H1 (cell line): ENCODE measurements at regions not wholly inside any gene's neighbourhood (a gene's known extent, or its start where the extent isn't known, plus 50 kb on each side); places are given as distances from the start of the nearest gene placed in this dataset.

Source experiments
- CTCF ChIA-PET: fragments of 300-600 bp; sonication (Branson Sonifier 250); formaldehyde crosslinking; loops from one replicate; lab custom pipeline; 2021; ENCODE audit not compliant: partially characterized antibody; lab: Charles Lee
- POLR2A ChIA-PET: fragments of 300-600 bp; sonication (Branson Sonifier 250); formaldehyde crosslinking; loops from one replicate; lab custom pipeline; 2021; ENCODE audit warnings: inconsistent platforms; ENCODE audit not compliant: partially characterized antibody; lab: Charles Lee
- DNase-seq, 2 experiments: peaks; one replicate each; pipeline versions ENCODE4 v3.0.0 to v3.0.0-alpha.2; 2010 to 2022; ENCODE audit warnings: low spot score in 2 of 2, low read depth in 1 of 2, mixed read lengths in 1 of 2
- FAIRE-seq: peaks from 2 replicates; lab custom pipeline; 2011; peaks lifted over from hg19 to GRCh38; lab: Jason Lieb, UNC
- H2AFZ ChIP-seq: 2 replicates; pipeline ENCODE4 v1.8.1; 2012; ENCODE audit warnings: low read length, inconsistent platforms
- H2AK5ac ChIP-seq: 2 replicates; pipeline ENCODE4 v1.6.1; 2013; ENCODE audit warnings: low read depth, low read length
- H2BK120ac ChIP-seq: replicated peaks from 2 replicates; pipeline ENCODE3; 2013; ENCODE audit warnings: low read depth, low read length, inconsistent platforms
- H2BK12ac ChIP-seq: 2 replicates; pipeline ENCODE4 v1.6.1; 2013; ENCODE audit warnings: low read depth, low read length
- H2BK15ac ChIP-seq: 2 replicates; pipeline ENCODE4 v1.6.1; 2013; ENCODE audit warnings: low read length
- H2BK20ac ChIP-seq: 2 replicates; pipeline ENCODE4 v1.6.1; 2013; ENCODE audit warnings: low read length
- H2BK5ac ChIP-seq: 2 replicates; pipeline ENCODE4 v1.6.1; 2013; ENCODE audit warnings: low read depth, low read length
- H3K14ac ChIP-seq: 2 replicates; pipeline ENCODE4 v1.6.1; 2013; ENCODE audit warnings: inconsistent platforms; ENCODE audit not compliant: insufficient read length
- H3K18ac ChIP-seq: 2 replicates; pipeline ENCODE4 v1.6.1; 2013; ENCODE audit warnings: low read length; ENCODE audit errors: extremely low read depth
- H3K23ac ChIP-seq: 2 replicates; pipeline ENCODE4 v1.6.1; 2013; ENCODE audit warnings: inconsistent platforms; ENCODE audit not compliant: insufficient read length
- H3K23me2 ChIP-seq: 2 replicates; pipeline ENCODE4 v1.6.1; 2013; ENCODE audit warnings: low read depth, low read length
- H3K27ac ChIP-seq: 2 replicates; pipeline ENCODE4 v1.6.1; 2011; ENCODE audit warnings: low read depth, low read length, inconsistent platforms
- H3K27me3 ChIP-seq, 4 experiments: replicated peaks in 1 of 4; 1 replicate in 1 of 4; 2 replicates in 3 of 4; pipeline versions ENCODE4 v1.6.1 to v1.8.1; 2011 to 2013; ENCODE audit warnings: low read length in 3 of 4, mild to moderate bottlenecking in 3 of 4, inconsistent platforms in 2 of 4, mixed read lengths in 2 of 4, moderate library complexity in 1 of 4; ENCODE audit not compliant: control insufficient read depth in 3 of 4, insufficient read depth in 3 of 4; ENCODE audit errors: extremely low read depth in 1 of 4
- H3K36me3 ChIP-seq, 4 experiments: 2 replicates each; pipeline versions ENCODE4 v1.6.1 to v1.8.1; 2011 to 2013; ENCODE audit warnings: mild to moderate bottlenecking in 4 of 4, low read length in 3 of 4, moderate library complexity in 2 of 4, control low read depth in 1 of 4, inconsistent platforms in 1 of 4; ENCODE audit not compliant: insufficient read depth in 4 of 4, control insufficient read depth in 2 of 4
- H3K4ac ChIP-seq: replicated peaks from 2 replicates; pipeline ENCODE3; 2013; ENCODE audit warnings: low read length, low read depth, mixed read lengths, inconsistent platforms; ENCODE audit not compliant: insufficient read length
- H3K4me1 ChIP-seq, 4 experiments: replicated peaks in 1 of 4; 1 replicate in 1 of 4; 2 replicates in 3 of 4; pipeline versions ENCODE4 v1.6.1 to v1.8.1; 2011 to 2013; ENCODE audit warnings: low read length in 3 of 4, inconsistent platforms in 2 of 4, mixed read lengths in 1 of 4; ENCODE audit not compliant: insufficient read depth in 4 of 4, control insufficient read depth in 3 of 4
- H3K4me2 ChIP-seq, 2 experiments: 2 replicates each; pipeline versions ENCODE4 v1.6.1 to v1.8.1; 2011 to 2013; ENCODE audit warnings: low read depth in 2 of 2, low read length in 2 of 2, control low read depth in 1 of 2, inconsistent platforms in 1 of 2, mild to moderate bottlenecking in 1 of 2; ENCODE audit not compliant: insufficient read depth in 1 of 2
- H3K4me3 ChIP-seq, 4 experiments: fragments of 200-600, 300-600 bp in 1 of 4; sonication (generic), shearing (Covaris generic), sonication (Bioruptor Twin) in 1 of 4; 2 replicates each; pipeline versions ENCODE4 v1.5.1 to v1.8.1; 2011 to 2016; ENCODE audit warnings: low read length in 4 of 4, low read depth in 3 of 4, control low read depth in 2 of 4, inconsistent platforms in 2 of 4, mild to moderate bottlenecking in 2 of 4, mixed read lengths in 1 of 4, moderate library complexity in 1 of 4; ENCODE audit not compliant: insufficient read depth in 2 of 4; ENCODE audit errors: extremely low read depth in 1 of 4
- H3K56ac ChIP-seq: replicated peaks from 2 replicates; pipeline ENCODE3; 2013; ENCODE audit warnings: low read depth, mild to moderate bottlenecking, mixed read lengths, low read length, inconsistent platforms; ENCODE audit not compliant: insufficient read length
- H3K79me1 ChIP-seq: 2 replicates; pipeline ENCODE4 v1.6.1; 2013; ENCODE audit warnings: low read depth, low read length, control low read depth
- H3K79me2 ChIP-seq, 2 experiments: 2 replicates each; pipeline versions ENCODE4 v1.6.1 to v1.8.1; 2012 to 2013; ENCODE audit warnings: low read length in 2 of 2, mild to moderate bottlenecking in 2 of 2, inconsistent platforms in 1 of 2; ENCODE audit not compliant: insufficient read depth in 2 of 2, control insufficient read depth in 1 of 2
- H3K9ac ChIP-seq, 4 experiments: replicated peaks in 1 of 4; 1 replicate in 1 of 4; 2 replicates in 3 of 4; pipeline versions ENCODE4 v1.6.1 to v1.8.1; 2011 to 2013; ENCODE audit warnings: low read depth in 3 of 4, low read length in 3 of 4, control low read depth in 2 of 4, mild to moderate bottlenecking in 2 of 4, moderate library complexity in 2 of 4, inconsistent platforms in 1 of 4; ENCODE audit errors: extremely low read depth in 1 of 4
- H3K9me3 ChIP-seq, 2 experiments: 2 replicates each; pipeline versions ENCODE4 v1.6.1 to v1.8.1; 2012 to 2013; ENCODE audit warnings: mild to moderate bottlenecking in 2 of 2, moderate library complexity in 2 of 2, control low read depth in 1 of 2, inconsistent platforms in 1 of 2, low read depth in 1 of 2, low read length in 1 of 2, mixed read lengths in 1 of 2; ENCODE audit not compliant: insufficient read depth in 2 of 2
- H4K20me1 ChIP-seq, 2 experiments: replicated peaks in 1 of 2; 2 replicates each; pipeline versions ENCODE3 to v1.8.1; 2011 to 2013; ENCODE audit warnings: inconsistent platforms in 2 of 2, low read length in 2 of 2, mild to moderate bottlenecking in 1 of 2; ENCODE audit not compliant: insufficient read depth in 2 of 2, control insufficient read depth in 1 of 2
- H4K5ac ChIP-seq: 2 replicates; pipeline ENCODE4 v1.6.1; 2013; ENCODE audit warnings: low read length, low read depth, mixed read lengths, inconsistent platforms; ENCODE audit not compliant: insufficient read length
- H4K8ac ChIP-seq: 2 replicates; pipeline ENCODE4 v1.8.0; 2013; ENCODE audit warnings: mild to moderate bottlenecking, moderate library complexity, low read length, inconsistent platforms; ENCODE audit not compliant: insufficient read depth; ENCODE audit errors: extremely low read depth
- H4K91ac ChIP-seq: replicated peaks from 2 replicates; pipeline ENCODE3; 2013; ENCODE audit warnings: low read length, mixed read lengths, inconsistent platforms; ENCODE audit not compliant: insufficient read length
- BRCA1 ChIP-seq: IDR thresholded peaks from 2 replicates; pipeline ENCODE4 v1.6.1; 2012; ENCODE audit warnings: low read depth, low read length, improper control_type of control experiment
- CBX8 ChIP-seq: fragments of 300-800, 300-1000 bp; sonication (generic); IDR thresholded peaks from 2 replicates; pipeline ENCODE4 v1.7.1; 2016; ENCODE audit warnings: low read depth, low read length, borderline replicate concordance
- EGR1 ChIP-seq: IDR thresholded peaks from 2 replicates; pipeline ENCODE4 v1.6.1; 2011; ENCODE audit warnings: low read depth, low read length, borderline replicate concordance
- KDM4A ChIP-seq: IDR thresholded peaks from one replicate; pipeline ENCODE4 v1.7.1; 2012; ENCODE audit warnings: low read depth, mild to moderate bottlenecking, moderate library complexity, low read length, inconsistent platforms; ENCODE audit not compliant: severe bottlenecking
- POU5F1 ChIP-seq: IDR thresholded peaks from 2 replicates; pipeline ENCODE4 v1.6.1; 2011; ENCODE audit warnings: low read depth, mild to moderate bottlenecking, low read length, moderate library complexity
- RNF2 ChIP-seq: fragments of 200-900, 300-1000 bp; sonication (generic); IDR thresholded peaks from 2 replicates; pipeline ENCODE4 v1.7.1; 2016; ENCODE audit warnings: borderline replicate concordance, low read depth, mild to moderate bottlenecking, antibody characterized with exemption, low read length; ENCODE audit not compliant: poor library complexity, severe bottlenecking; ENCODE audit errors: missing control alignments
- RXRA ChIP-seq: IDR thresholded peaks from 2 replicates; pipeline ENCODE4 v1.6.1; 2011; ENCODE audit warnings: low read depth, mild to moderate bottlenecking, low read length, moderate library complexity; ENCODE audit not compliant: insufficient read depth
- SIRT6 ChIP-seq: IDR thresholded peaks from one replicate; pipeline ENCODE4 v1.7.1; 2012; ENCODE audit warnings: low read length, inconsistent platforms
- SP2 ChIP-seq: IDR thresholded peaks from 2 replicates; pipeline ENCODE4 v1.6.1; 2012; ENCODE audit warnings: mild to moderate bottlenecking, low read length, inconsistent platforms
- TAF1 ChIP-seq: IDR thresholded peaks from 2 replicates; pipeline ENCODE4 v1.6.1; 2011; ENCODE audit warnings: mild to moderate bottlenecking, low read depth, low read length
- TAF7 ChIP-seq: optimal IDR thresholded peaks from 2 replicates; pipeline ENCODE3; 2011; ENCODE audit warnings: low read depth, mild to moderate bottlenecking, inconsistent platforms, low read length, moderate library complexity, borderline replicate concordance
- TCF12 ChIP-seq: IDR thresholded peaks from 2 replicates; pipeline ENCODE4 v1.6.1; 2011; ENCODE audit warnings: low read depth, mild to moderate bottlenecking, low read length
- ZNF274 ChIP-seq: IDR thresholded peaks from 2 replicates; pipeline ENCODE4 v1.7.0; 2012; ENCODE audit warnings: low read length, borderline replicate concordance; ENCODE audit errors: extremely low read depth
- WGBS, 2 experiments: shearing (Covaris generic) in 1 of 2; methylation state at CpG; one replicate each; pipeline versions ENCODE4 v1.1.6 to v1.1.7; 2013 to 2015; ENCODE audit warnings: low lambda C conversion rate in 2 of 2, mixed read lengths in 2 of 2, inconsistent platforms in 1 of 2, low coverage in 1 of 2, missing lambda C conversion rate in 1 of 2; ENCODE audit not compliant: insufficient replicate concordance in 2 of 2, insufficient coverage in 1 of 2, insufficient read length in 1 of 2; ENCODE audit errors: extremely low coverage in 1 of 2, missing lambda C conversion rate in 1 of 2; 5-methylcytosine and 5-hydroxymethylcytosine counted together
- TF ChIP-seq, protein P1 (sequence below): IDR thresholded peaks from 2 replicates; pipeline ENCODE4 v1.6.1; 2012; ENCODE audit warnings: inconsistent platforms

DNA sequence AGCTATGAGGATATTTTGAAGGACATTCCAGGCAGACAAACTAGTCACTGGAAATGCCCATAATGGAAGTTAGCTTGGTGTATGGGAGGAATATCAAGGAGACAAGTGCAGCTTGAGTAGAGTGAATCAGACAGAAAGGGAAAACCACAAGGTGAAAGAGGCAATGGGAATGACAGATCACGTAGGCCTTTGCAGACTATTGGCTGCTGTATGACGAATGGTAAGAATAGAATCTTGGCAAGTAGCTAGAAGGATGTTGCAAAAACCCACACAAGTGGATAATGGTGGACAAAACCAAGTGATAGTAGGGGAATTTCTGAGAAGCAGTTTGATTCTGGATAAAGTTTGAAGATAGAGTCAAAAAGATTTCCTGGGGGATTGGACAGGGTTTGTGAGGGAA is 196.9 kb upstream of the NOVA1 start:
- Histone ChIP-seq H3K27ac (no peak overlapping the region), H3K23me2 (no peaks in the 10 kb centered on the region), H3K4me1 (peaks cover 0 to 11% (median 2%) of the 10 kb centered on the region in 4 experiments; a peak in 4 of 7 replicates), H3K14ac (no peak overlapping the region), H4K5ac (no peak overlapping the region), H2BK12ac (no peak overlapping the region), H3K4me3 (no peak overlapping the region), H2AFZ (no peak overlapping the region), H3K27me3 (no peaks in the 10 kb centered on the region), H3K36me3 (no peaks in the 10 kb centered on the region), H3K79me2 (no peaks in the 10 kb centered on the region), H4K20me1 (no peaks in the 10 kb centered on the region), H3K4ac (no peak overlapping the region), H2BK5ac (no peak overlapping the region), H3K79me1 (no peaks in the 10 kb centered on the region), H3K18ac (no peak overlapping the region), H3K9me3 (no peaks in the 10 kb centered on the region), H4K8ac (no peak overlapping the region), H4K91ac (no peak overlapping the region), H3K9ac (no peak overlapping the region), H3K56ac (no peak overlapping the region), H2AK5ac (no peak overlapping the region), H3K4me2 (no peak overlapping the region), H2BK120ac (no peak overlapping the region), H2BK15ac (no peak overlapping the region), H3K23ac (no peak overlapping the region), H2BK20ac (no peak overlapping the region)
- DNase-seq (no peak), FAIRE-seq (no peak)
- POLR2A ChIA-PET = no interaction called here
- CTCF ChIA-PET = no interaction called here
- WGBS, 2 experiments = 94% methylated on average over 2 of the region's 2 CpGs; no CpG with 5 or more reads in 1 of the 2 experiments
- TF ChIP-seq TAF7 (no peak), SP2 (no peak), TAF1 (no peak), ZNF274 (no peak), SIRT6 (no peak), CBX8 (no peak), TCF12 (no peak), POU5F1 (no peak), RXRA (no peak), RNF2 (no peak), KDM4A (no peak), EGR1 (no peak), BRCA1 (no peak)
- TF ChIP-seq, protein P1, sequence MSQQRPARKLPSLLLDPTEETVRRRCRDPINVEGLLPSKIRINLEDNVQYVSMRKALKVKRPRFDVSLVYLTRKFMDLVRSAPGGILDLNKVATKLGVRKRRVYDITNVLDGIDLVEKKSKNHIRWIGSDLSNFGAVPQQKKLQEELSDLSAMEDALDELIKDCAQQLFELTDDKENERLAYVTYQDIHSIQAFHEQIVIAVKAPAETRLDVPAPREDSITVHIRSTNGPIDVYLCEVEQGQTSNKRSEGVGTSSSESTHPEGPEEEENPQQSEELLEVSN = no peak
